ENCODE measurements at regions not wholly inside any gene's neighbourhood (a gene's known extent, or its start where the extent isn't known, plus 50 kb on each side); places are given as distances from the start of the nearest gene placed in this dataset.

- no peak overlapping the region for H2BK12ac ChIP-seq (ENCODE audit: insufficient read length, low read depth, low read length)
- no peaks in the 10 kb centered on the region for H3K27me3 ChIP-seq (ENCODE audit: insufficient read depth, low read length)
- H3K4me2 ChIP-seq (ENCODE audit: insufficient read depth, insufficient read length, low read length): no peak overlapping the region
- no peaks in the 10 kb centered on the region for H3K23me2 ChIP-seq (ENCODE audit: insufficient read length, low read depth, low read length, poor library complexity, severe bottlenecking)
- no peak overlapping the region for H3K18ac ChIP-seq (ENCODE audit: insufficient read length, low read depth, low read length)
- H3K27ac ChIP-seq (ENCODE audit: insufficient read length, low read depth, low read length): no peak overlapping the region
- H2AFZ ChIP-seq (ENCODE audit: low read length): no peak overlapping the region
- no peak overlapping the region for H2BK20ac ChIP-seq (ENCODE audit: low read depth, low read length, poor library complexity, severe bottlenecking)
- no peak overlapping the region for H4K8ac ChIP-seq (replicated peaks; ENCODE audit: insufficient read length, low read depth, low read length)
- no peaks in the 10 kb centered on the region for H3K4me1 ChIP-seq (ENCODE audit: insufficient read depth, low read length)
- no peaks in the 10 kb centered on the region for H3K36me3 Mint-ChIP-seq (ENCODE audit: insufficient read depth in 1 of 3, low read depth in 3 of 3)
- no peak overlapping the region for H2AK5ac ChIP-seq (ENCODE audit: insufficient read length, low read length)
- DNase-seq: no peak
- H3K23ac ChIP-seq (ENCODE audit: insufficient read length, low read depth, low read length): no peak overlapping the region
- H2BK120ac ChIP-seq (ENCODE audit: low read depth, low read length, poor library complexity, severe bottlenecking): no peak overlapping the region
- no peak overlapping the region for H4K5ac ChIP-seq (ENCODE audit: insufficient read length, low read depth, low read length)
- no peak overlapping the region for H3K27ac Mint-ChIP-seq
- H3K9me3 Mint-ChIP-seq: no peaks in the 10 kb centered on the region
- no peak overlapping the region for H3K14ac ChIP-seq (ENCODE audit: insufficient read depth, low read length)
- no peak overlapping the region for H3T11ph ChIP-seq (ENCODE audit: low read length)
- H3K79me2 ChIP-seq (ENCODE audit: insufficient read depth, low read length): no peaks in the 10 kb centered on the region
- H3K79me1 ChIP-seq (ENCODE audit: insufficient read depth, low read depth, low read length, poor library complexity, severe bottlenecking): no peaks in the 10 kb centered on the region
- peaks cover under 1% of the 10 kb centered on the region; the same call in 1 of the 2 replicates for H3K27me3 Mint-ChIP-seq (ENCODE audit: low read depth)
- no peak overlapping the region for H3K56ac ChIP-seq (ENCODE audit: insufficient read length, low read depth, low read length)
- H4K20me1 ChIP-seq (ENCODE audit: control insufficient read depth, insufficient read depth, insufficient read length): no peaks in the 10 kb centered on the region
- H3K4me1 Mint-ChIP-seq: no peaks in the 10 kb centered on the region
- H3K9ac ChIP-seq (ENCODE audit: extremely low read depth, insufficient read length, low read length): no peak overlapping the region
- H2BK15ac ChIP-seq (ENCODE audit: low read depth, low read length): no peak overlapping the region
- no peak overlapping the region for H2BK5ac ChIP-seq (ENCODE audit: insufficient read length, low read length)
- H4K91ac ChIP-seq (ENCODE audit: insufficient read length, low read depth, low read length): no peak overlapping the region
- no peak for TF ChIP-seq CTCF (conservative IDR thresholded peaks at IDR 0.05)
- H3K4me3 Mint-ChIP-seq: no peak overlapping the region
- no peak overlapping the region for H3K4ac ChIP-seq (ENCODE audit: low read depth, low read length)
- whole genome bisulfite sequencing (ENCODE audit: extremely low coverage, insufficient read length, low lambda C conversion rate): no CpG with 5 or more reads among the region's 1 CpG
- H3K9me3 ChIP-seq (ENCODE audit: control insufficient read depth, low read depth, low read length): no peaks in the 10 kb centered on the region
Observed at GRCh38 chr17:12282056-12282455, 261.4 kb downstream of the MAP2K4 start.

All from H9 (cell line).